ENCODE measurements at regions not wholly inside any gene's neighbourhood (a gene's known extent, or its start where the extent isn't known, plus 50 kb on each side); places are given as distances from the start of the nearest gene placed in this dataset.
"Not testable (repeated sequence)": the region's sequence is repeated elsewhere in the genome, so short reads cannot be mapped to it uniquely, and the experiment has no call there.

DNA sequence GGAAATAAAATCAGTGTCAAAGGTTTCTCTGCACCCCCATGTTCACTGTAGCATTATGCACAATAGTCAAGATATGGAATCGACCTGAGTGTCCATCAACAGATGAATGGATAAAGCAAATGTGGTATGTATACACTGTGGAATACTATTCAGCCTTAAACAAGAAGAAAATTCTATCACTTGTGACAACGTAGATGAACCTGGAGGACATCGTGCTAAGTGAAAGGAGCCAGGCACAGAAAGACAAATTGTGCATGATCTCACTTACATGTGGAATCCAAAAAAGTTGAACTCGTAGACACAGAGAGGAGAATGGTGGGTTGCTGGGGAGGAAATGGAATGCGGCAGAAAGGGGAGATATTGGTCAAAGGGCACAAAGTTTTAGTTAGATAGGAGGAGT lies 136.3 kb upstream of the ESR1 start:
- no peak for DNase-seq

DNA sequence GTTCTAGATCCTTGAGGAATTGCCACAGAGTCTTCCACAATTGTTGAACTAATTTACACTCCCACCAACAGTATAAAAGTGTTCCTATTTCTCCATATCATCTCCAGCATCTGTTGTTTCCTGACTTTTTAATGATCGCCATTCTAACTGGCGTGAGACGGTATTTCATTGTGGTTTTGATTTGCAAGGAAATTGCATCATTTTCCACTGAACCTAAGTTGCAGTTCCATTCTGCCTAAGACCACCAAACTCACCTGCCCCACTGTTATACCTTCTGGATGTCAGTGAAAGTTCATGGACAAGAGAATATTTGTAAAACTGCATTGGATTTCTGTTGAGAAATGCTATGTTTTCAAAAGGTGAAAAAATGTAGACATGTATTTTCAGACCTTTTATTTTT lies 132.9 kb upstream of the ESR1 start:
- DNase-seq = no peak

GRCh38 chr6:151675746-151676459 lies 131.6 kb upstream of the ESR1 start:
- peak in 1 of 2 experiments; percentile 39 for DNase-seq

DNA sequence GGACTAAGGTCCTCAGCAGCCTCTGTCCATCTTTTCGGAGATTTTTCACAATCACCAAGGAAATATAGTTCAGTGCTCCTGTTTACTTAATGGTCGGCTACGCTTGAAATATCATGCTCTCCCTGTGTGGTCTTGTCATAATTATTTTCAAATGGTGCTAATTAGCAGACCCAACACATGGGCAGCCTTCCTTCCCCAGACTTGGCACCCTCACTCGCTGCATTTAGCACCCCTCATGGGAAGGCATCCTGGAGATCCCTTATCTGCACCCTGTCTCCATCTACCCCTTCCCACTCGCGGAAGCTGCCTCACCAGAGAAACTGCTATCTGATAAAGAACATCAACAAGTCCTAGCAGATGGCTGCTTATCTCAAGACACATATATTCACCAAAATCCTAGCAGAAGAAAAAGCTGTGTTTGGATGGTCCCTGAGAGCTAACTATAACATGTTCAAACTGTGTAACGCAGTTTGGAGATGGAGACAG lies 131.0 kb upstream of the ESR1 start:
- no peak for DNase-seq

GRCh38 chr6:151677404-151677803 lies 130.1 kb upstream of the ESR1 start:
- DNase-seq = no peak

- no peak for DNase-seq
These were observed 128.4 kb upstream of the ESR1 start for GRCh38 chr6:151679081-151679480.

GRCh38 chr6:151679941-151680340 lies 127.5 kb upstream of the ESR1 start:
- DNase-seq = no peak

- DNase-seq = no peak
These were observed 126.5 kb upstream of the ESR1 start for GRCh38 chr6:151680846-151681432.

DNA sequence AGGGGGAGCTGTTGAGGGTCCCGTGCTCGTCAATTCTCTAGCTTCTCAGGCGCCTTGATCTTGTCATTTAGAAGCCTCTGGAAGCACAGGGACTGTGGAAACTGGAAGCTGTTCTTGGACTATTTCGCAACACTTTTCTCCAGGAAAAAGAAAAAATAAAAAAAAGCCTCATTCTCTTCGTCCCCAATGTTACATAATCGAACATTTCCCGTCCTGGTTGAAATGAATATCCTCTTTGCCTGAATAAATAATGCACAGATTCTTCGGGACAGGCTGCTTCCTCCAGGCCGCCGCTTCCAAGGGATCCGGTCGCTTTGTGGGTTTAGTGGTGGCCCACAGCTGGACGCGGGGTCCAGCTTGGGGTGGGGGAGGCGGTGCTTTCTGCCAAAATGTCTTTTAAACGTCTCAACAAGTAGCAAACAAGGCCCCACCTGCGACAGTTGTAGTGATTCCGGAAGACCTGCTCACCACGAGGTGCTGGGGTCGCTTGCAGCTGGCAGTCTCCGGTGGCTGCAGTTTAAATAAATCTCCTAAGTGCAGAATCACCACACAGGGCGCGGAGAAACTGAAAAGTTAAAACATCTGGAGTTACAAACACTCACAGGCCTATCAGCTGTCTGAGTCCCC lies 125.9 kb upstream of the ESR1 start:
- DNase-seq = no peak

DNA sequence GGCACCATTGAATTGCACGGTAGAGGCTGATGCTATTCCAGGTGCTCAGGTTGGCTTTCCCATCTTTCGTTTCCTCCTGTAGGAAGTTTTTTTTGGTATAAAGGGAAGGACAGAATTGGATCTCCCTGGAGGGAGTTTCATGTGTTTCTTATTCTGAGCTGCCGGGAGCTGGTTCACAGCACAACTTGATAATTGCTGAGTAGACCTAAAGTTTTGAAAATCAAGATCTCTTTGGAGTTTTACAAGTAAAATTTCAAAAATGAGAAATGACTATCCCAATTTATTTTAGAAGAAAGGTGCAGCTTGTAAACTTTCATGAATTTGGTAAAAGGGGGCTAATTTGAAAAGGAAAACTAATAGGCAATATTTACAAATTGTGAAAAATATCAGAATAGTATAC lies 125.2 kb upstream of the ESR1 start:
- DNase-seq = no peak

GRCh38 chr6:151682922-151683321 lies 124.6 kb upstream of the ESR1 start:
- no peak for DNase-seq

- no peak for DNase-seq
These were observed 124.1 kb upstream of the ESR1 start for GRCh38 chr6:151683381-151683780.

DNA sequence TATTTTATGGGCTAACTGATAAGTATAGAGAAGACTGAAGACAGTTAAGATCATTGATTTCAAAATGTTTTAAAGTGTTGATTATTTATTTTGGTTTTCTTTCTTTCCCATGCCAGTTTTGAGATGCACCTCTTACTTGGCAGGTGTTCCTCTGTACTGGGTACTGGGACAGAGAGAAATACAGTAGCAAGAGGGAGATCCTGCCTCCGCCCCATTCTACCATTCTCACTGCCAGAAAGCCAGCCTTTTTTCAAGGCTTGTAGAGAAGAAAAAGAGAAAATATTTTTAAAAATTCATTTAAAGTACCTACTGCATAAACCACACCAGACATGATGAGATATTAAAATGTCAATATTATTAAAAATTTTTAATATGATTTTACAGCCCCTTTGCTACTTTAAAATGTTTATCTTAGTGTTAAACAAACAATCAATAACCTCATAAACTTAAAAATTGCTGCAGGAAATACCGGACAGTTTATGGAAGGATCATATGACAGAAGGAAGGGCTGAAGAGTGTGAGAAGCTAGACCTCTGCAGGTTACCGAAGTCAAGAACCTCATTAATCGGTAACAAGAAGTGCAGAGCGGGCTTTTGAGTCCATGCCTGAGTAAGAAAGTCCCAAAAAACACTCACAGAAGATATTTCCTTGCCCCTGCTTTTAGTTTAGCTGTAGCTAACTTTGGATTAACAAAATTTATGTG lies 117.8 kb upstream of the ESR1 start:
- DNase-seq = no peak

DNA sequence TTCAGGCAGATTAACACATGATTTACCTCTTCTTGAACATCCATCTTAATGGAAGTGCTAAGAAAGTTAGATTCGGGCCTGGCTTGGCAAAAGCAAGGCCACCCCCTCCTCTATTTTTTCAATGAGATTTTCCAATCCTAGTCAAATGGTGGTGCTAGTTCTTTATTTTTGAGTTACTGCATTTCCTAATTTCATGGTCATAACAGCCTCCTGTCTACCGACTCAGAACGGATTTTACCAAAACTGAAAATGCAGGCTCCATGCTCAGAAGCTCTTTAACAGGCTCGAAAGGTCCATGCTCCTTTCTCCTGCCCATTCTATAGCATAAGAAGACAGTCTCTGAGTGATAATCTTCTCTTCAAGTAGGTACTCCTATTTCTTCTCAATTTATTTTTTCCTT lies 117.2 kb upstream of the ESR1 start:
- DNase-seq = no peak

GRCh38 chr6:151690768-151691562 lies 116.5 kb upstream of the ESR1 start:
- no peak for DNase-seq

GRCh38 chr6:151692216-151692615 lies 115.3 kb upstream of the ESR1 start:
- no peak for DNase-seq

DNA sequence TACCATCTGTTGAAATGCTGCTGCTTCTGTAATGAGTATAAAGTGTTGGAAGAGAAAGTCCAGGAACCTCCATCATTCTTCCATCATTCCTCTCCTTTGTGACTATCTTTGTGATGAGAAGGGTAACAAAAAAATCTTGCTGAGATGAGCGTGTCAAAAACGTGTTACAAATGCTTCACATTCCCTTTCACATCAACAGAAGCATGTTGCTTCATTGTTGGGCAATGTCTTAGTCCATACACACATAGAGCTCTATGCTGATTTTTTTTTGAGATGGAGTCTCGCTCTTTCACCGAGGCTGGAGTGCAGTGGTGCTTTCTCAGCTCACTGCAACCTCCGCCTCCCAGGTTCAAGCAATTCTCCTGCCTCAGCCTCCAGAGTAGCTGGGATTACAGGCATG lies 114.1 kb upstream of the ESR1 start:
- no peak for DNase-seq

DNA sequence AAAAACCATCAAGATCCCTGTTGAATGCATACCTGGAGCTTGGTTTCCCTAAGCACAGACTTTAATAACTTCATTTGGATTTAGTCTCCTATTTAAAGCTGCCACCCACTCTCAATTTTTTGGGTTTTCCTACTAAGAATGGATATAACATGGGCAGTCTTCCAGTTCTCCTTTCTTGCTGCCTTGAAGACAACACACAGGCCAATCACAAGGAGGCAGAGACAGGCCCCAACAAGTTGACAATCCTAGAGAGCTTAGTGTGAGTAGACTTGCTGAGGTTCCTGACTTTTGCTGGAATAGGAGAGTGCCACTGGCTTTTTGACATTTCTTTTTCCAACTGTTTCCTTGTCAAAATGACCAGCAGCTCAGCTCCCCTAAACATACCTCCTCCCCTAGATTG lies 112.3 kb upstream of the ESR1 start:
- no peak for DNase-seq

- not testable (repeated sequence) for DNase-seq
These were observed 111.2 kb upstream of the ESR1 start for GRCh38 chr6:151696302-151696701.

DNA sequence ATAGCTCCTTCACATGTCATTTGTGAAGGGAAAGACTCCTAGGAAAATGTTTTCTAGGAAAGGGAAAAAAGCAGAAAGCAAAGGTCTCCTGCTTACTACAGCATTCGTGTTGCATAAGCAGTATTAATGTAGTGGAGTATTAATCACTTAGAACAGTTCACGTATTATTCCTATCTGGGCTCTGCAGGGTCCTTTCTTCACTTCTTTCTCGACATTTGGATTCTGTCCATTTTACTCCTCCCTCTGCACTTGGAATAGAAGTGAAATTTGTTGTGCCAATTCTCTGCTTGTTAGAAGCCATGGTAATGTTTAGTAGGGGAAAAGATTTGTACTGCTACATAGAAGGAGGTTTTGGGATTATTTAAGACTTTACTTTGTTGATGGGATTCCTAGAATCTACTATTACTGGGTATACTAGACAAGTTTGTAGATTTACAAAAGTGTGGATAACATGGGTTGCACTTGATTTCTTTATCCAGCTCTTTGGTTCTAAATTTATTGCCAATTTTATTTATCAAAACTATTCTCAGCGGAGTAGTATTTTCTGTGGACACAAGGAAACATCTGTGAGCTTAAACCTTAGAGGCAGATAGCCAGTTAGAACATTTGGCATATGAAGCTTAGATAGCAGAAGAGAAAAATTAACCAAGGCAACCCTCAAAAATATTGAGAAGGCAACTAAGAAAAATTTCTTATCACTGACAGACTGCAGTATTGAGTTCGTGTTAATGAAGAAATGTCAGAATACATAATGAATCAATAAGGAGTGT lies 108.4 kb upstream of the ESR1 start:
- DNase-seq = no peak

- DNase-seq = no peak
These were observed 107.8 kb upstream of the ESR1 start for GRCh38 chr6:151699719-151700118.
